ENCODE measurements at regions not wholly inside any gene's neighbourhood (a gene's known extent, or its start where the extent isn't known, plus 50 kb on each side); places are given as distances from the start of the nearest gene placed in this dataset.

DNA sequence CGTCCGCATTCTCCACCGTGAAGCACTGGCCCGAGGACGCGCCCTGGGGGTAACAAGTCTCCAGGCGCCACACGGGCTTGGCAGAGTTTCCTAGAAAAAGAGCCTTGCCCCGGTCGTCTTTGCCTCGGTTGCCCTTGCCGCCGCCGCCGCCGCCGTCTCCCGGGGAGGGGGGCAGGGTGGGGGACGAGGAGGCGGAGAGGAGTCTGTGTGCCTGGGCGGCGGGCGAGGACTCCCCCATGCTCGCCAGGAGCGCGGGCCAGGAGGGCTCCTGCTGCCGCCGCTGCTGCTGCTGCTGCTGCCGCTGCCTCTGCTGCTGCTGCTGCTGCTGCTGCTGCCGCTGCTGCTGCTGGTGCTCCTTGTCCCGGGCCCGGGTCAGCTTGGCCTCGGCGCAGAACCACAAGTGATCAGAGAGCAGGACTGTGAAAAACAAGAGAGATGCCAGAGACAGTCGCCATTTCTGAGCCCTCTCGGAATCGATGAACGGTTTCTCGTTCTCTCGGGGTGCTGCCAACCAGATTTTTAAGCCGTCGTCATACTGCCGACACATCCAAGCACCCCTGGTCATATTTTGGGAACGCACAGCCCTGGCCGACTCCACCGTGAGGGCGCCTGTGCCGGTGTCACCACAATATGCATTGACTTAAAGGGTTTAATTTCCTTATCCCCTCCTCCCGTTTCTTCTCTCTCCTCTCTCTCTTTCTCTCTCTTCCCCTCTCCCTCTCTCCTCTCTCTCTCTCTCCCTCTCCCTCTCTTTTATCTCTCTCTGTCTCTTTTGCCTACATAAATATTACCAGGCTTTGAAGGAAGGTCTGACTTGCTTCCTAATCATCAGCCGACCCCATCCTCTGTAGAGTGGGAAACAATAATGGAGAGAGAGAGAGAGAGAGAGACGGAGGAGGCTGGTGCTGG lies 349.1 kb downstream of the LIG4 start:
- TF ChIP-seq POLR2AphosphoS5 (IDR thresholded peaks at IDR 0.05; ENCODE audit: borderline replicate concordance, low read depth, low read length) (no peak), EZH2 (IDR thresholded peaks at IDR 0.05) (peak; percentile 70)
- Histone ChIP-seq H3K36me3 (ENCODE audit: insufficient read depth, low read length) (no peaks in the 10 kb centered on the region), H3K9me3 (ENCODE audit: low read depth, low read length) (no peaks in the 10 kb centered on the region), H3K4me3 (peak overlapping the region; percentile 67), H3K9ac (ENCODE audit: insufficient read length) (no peak overlapping the region), H3K27ac (no peak overlapping the region)
- DNase-seq (ENCODE audit: low read depth, low spot score), result no peak

DNA sequence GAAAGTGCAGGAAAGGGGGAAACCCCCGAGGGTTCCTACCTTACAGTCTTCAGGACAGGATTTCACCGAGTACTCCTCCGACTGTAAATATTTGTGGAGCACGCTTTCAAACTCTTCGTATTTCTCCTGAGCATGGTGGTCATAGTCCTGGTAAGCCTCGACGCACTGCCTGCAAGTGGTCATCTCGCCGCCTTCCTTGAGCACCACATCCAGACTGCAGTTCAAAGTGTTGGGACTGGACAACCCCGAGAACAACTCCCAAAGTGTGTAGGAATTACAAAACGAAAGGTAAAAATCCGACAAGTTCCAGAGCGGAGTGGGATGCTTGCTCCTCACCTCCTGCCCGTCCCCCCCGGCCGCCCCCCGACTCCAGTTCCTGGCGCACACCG lies 349.7 kb downstream of the LIG4 start:
- Histone ChIP-seq H3K27ac (no peak overlapping the region), H3K4me3 (peak overlapping the region; percentile 67), H3K9me3 (ENCODE audit: low read depth, low read length) (no peaks in the 10 kb centered on the region), H3K36me3 (ENCODE audit: insufficient read depth, low read length) (no peaks in the 10 kb centered on the region), H3K9ac (ENCODE audit: insufficient read length) (no peak overlapping the region)
- TF ChIP-seq EZH2 (IDR thresholded peaks at IDR 0.05) (no peak), FOXP2 (optimal IDR thresholded peaks at IDR 0.05; ENCODE audit: control extremely low read depth, extremely low read length, insufficient read depth) (no peak), POLR2AphosphoS5 (IDR thresholded peaks at IDR 0.05; ENCODE audit: borderline replicate concordance, low read depth, low read length) (no peak)
- DNase-seq (ENCODE audit: low read depth, low spot score), result no peak

DNA sequence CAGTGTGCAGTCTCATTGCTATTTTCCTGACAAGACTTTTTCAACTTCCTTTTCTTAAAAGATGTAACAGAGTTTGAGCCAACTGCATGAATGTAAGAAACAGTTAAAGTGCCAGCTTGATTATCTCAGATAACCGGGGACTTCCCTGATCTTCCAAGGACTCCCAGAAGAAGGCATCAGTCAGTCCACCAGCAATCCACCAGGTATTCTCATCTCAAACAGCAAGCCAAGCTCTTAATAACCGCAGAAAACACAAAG lies 350.1 kb downstream of the LIG4 start:
- Histone ChIP-seq H3K36me3 (ENCODE audit: insufficient read depth, low read length) (no peaks in the 10 kb centered on the region), H3K4me3 (no peak overlapping the region)

DNA sequence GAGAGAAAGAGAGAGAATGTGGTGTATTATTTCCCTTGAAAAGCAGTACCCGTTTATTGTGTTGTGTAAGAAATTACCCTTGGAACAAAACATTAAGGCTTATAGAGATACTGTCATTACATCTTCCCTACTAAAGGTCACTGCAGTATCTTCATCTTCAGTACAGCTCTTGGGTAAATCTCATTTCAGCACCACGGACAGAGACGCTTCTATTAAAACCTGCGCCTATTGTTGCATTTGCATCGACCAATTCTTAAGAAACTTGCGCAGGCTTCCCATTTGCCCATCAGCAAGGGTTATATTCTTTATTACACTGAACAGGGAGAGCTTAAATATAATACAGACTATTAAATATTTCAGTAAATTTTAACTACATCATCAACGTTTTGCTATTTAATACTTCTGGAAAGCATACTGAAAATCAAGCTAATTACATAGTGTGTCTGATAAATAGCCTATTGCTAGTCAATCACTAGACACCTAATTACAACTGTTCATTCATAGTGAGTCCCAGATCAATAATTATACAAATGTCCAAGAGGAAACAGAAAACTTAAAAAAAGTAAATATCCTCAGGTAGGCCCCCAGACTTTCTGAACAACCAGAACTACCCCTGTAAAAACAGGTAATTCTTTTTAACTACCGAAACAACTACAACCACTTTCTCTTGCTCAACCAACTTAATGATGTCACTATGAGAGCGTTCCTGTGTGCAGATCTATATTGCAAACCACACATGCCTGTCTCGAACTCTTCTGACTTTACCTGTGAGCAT lies 350.6 kb downstream of the LIG4 start:
- no peak for TF ChIP-seq EZH2 (IDR thresholded peaks at IDR 0.05)
- no peak for TF ChIP-seq POLR2AphosphoS5 (IDR thresholded peaks at IDR 0.05; ENCODE audit: borderline replicate concordance, low read depth, low read length)
- TF ChIP-seq FOXP2 (optimal IDR thresholded peaks at IDR 0.05; ENCODE audit: control extremely low read depth, extremely low read length, insufficient read depth), result no peak
- peak; percentile 63 for DNase-seq (ENCODE audit: low read depth, low spot score)
- Histone ChIP-seq H3K36me3 (ENCODE audit: insufficient read depth, low read length) (no peaks in the 10 kb centered on the region), H3K9me3 (ENCODE audit: low read depth, low read length) (no peaks in the 10 kb centered on the region), H3K27ac (no peak overlapping the region), H3K9ac (ENCODE audit: insufficient read length) (no peak overlapping the region), H3K4me3 (no peak overlapping the region)

More for the DNA sequence above, 350.1 kb downstream of the LIG4 start:
- Histone ChIP-seq H3K9ac (ENCODE audit: insufficient read length) (no peak overlapping the region), H3K27ac (no peak overlapping the region), H3K9me3 (ENCODE audit: low read depth, low read length) (no peaks in the 10 kb centered on the region)
- no peak for TF ChIP-seq EZH2 (IDR thresholded peaks at IDR 0.05)
- no peak for DNase-seq (ENCODE audit: low read depth, low spot score)

- no peak overlapping the region for H3K27ac ChIP-seq
- no peaks in the 10 kb centered on the region for H3K36me3 ChIP-seq (ENCODE audit: insufficient read depth, low read length)
- DNase-seq (ENCODE audit: low read depth, low spot score), result no peak
- no peaks in the 10 kb centered on the region for H3K9me3 ChIP-seq (ENCODE audit: low read depth, low read length)
- H3K4me3 ChIP-seq, result no peak overlapping the region
- TF ChIP-seq POLR2AphosphoS5 (IDR thresholded peaks at IDR 0.05; ENCODE audit: borderline replicate concordance, low read depth, low read length) (no peak), EZH2 (IDR thresholded peaks at IDR 0.05) (no peak), FOXP2 (optimal IDR thresholded peaks at IDR 0.05; ENCODE audit: control extremely low read depth, extremely low read length, insufficient read depth) (no peak)
- no peak overlapping the region for H3K9ac ChIP-seq (ENCODE audit: insufficient read length)
These were observed 355.1 kb downstream of the LIG4 start for GRCh38 chr13:107860284-107860683.

DNA sequence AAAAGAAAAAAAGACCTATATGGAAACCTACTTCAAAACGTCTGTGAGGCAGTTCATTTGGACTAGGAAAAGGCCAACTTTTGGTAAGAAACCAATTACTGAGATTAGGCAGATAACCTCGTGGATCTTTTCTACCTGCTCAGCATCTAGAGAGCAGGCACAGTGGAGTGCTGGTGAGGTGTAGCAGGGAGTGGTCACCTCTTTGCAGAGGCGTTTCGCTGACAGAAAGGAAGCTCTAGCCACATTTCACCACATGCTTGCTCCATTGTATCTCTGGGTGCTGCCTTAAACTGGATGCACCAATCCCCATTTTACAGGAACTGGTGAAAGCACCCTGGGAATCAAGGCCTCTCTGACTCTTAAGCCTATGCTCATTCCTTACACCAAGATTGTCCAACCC lies 360.5 kb downstream of the LIG4 start:
- no peak overlapping the region for H3K4me3 ChIP-seq
- no peaks in the 10 kb centered on the region for H3K36me3 ChIP-seq (ENCODE audit: insufficient read depth, low read length)
- TF ChIP-seq FOXP2 (optimal IDR thresholded peaks at IDR 0.05; ENCODE audit: control extremely low read depth, extremely low read length, insufficient read depth) (no peak), POLR2AphosphoS5 (IDR thresholded peaks at IDR 0.05; ENCODE audit: borderline replicate concordance, low read depth, low read length) (no peak), EZH2 (IDR thresholded peaks at IDR 0.05) (no peak)
- no peak for DNase-seq (ENCODE audit: low read depth, low spot score)
- H3K27ac ChIP-seq, result no peak overlapping the region
- H3K9me3 ChIP-seq (ENCODE audit: low read depth, low read length), result no peaks in the 10 kb centered on the region
- H3K9ac ChIP-seq (ENCODE audit: insufficient read length), result no peak overlapping the region

- TF ChIP-seq POLR2AphosphoS5 (IDR thresholded peaks at IDR 0.05; ENCODE audit: borderline replicate concordance, low read depth, low read length) (no peak), EZH2 (IDR thresholded peaks at IDR 0.05) (no peak), FOXP2 (optimal IDR thresholded peaks at IDR 0.05; ENCODE audit: control extremely low read depth, extremely low read length, insufficient read depth) (no peak)
- no peak overlapping the region for H3K4me3 ChIP-seq
- H3K27ac ChIP-seq, result no peak overlapping the region
- DNase-seq (ENCODE audit: low read depth, low spot score), result no peak
- no peaks in the 10 kb centered on the region for H3K9me3 ChIP-seq (ENCODE audit: low read depth, low read length)
- H3K9ac ChIP-seq (ENCODE audit: insufficient read length), result no peak overlapping the region
- H3K36me3 ChIP-seq (ENCODE audit: insufficient read depth, low read length), result no peaks in the 10 kb centered on the region
These were observed 363.3 kb downstream of the LIG4 start for GRCh38 chr13:107852072-107852471.

- H3K36me3 ChIP-seq (ENCODE audit: insufficient read depth, low read length), result no peaks in the 10 kb centered on the region
- H3K9me3 ChIP-seq (ENCODE audit: low read depth, low read length), result no peaks in the 10 kb centered on the region
- TF ChIP-seq POLR2AphosphoS5 (IDR thresholded peaks at IDR 0.05; ENCODE audit: borderline replicate concordance, low read depth, low read length) (no peak), FOXP2 (optimal IDR thresholded peaks at IDR 0.05; ENCODE audit: control extremely low read depth, extremely low read length, insufficient read depth) (no peak), EZH2 (IDR thresholded peaks at IDR 0.05) (no peak)
- no peak overlapping the region for H3K27ac ChIP-seq
- DNase-seq (ENCODE audit: low read depth, low spot score), result no peak
- no peak overlapping the region for H3K4me3 ChIP-seq
- no peak overlapping the region for H3K9ac ChIP-seq (ENCODE audit: insufficient read length)
These were observed 363.7 kb downstream of the LIG4 start for GRCh38 chr13:107851670-107852069.

Data from SK-N-MC (cell line).